ENCODE measurements at regions not wholly inside any gene's neighbourhood (a gene's known extent, or its start where the extent isn't known, plus 50 kb on each side); places are given as distances from the start of the nearest gene placed in this dataset.
"Not testable (repeated sequence)": the region's sequence is repeated elsewhere in the genome, so short reads cannot be mapped to it uniquely, and the experiment has no call there.

- no peak for DNase-seq
Measured at GRCh38 chr9:86645303-86645702, 291.1 kb upstream of the TUT7 start.

- DNase-seq, result no peak
Measured at GRCh38 chr9:86644675-86645034, 290.4 kb upstream of the TUT7 start.

GRCh38 chr9:86643946-86644674 lies 289.9 kb upstream of the TUT7 start:
- no peak for DNase-seq

GRCh38 chr9:86642721-86643120 lies 288.5 kb upstream of the TUT7 start:
- DNase-seq, result no peak

GRCh38 chr9:86641970-86642369 lies 287.8 kb upstream of the TUT7 start:
- no peak for DNase-seq

- DNase-seq, result no peak
Measured at GRCh38 chr9:86639899-86640379, 285.7 kb upstream of the TUT7 start.

- no peak for DNase-seq
Measured at GRCh38 chr9:86639287-86639686, 285.1 kb upstream of the TUT7 start.

- DNase-seq, result no peak
Measured at GRCh38 chr9:86638109-86638508, 283.9 kb upstream of the TUT7 start.

- no peak for DNase-seq
Measured at GRCh38 chr9:86637515-86637914, 283.3 kb upstream of the TUT7 start.

GRCh38 chr9:86636519-86636918 lies 282.3 kb upstream of the TUT7 start:
- no peak for DNase-seq

GRCh38 chr9:86636038-86636437 lies 281.8 kb upstream of the TUT7 start:
- no peak for DNase-seq

- DNase-seq, result no peak
Measured at GRCh38 chr9:86634501-86634900, 280.3 kb upstream of the TUT7 start.

- DNase-seq, result no peak
Measured at GRCh38 chr9:86633945-86634344, 279.7 kb upstream of the TUT7 start.

- DNase-seq, result no peak
Measured at GRCh38 chr9:86632537-86632936, 278.3 kb upstream of the TUT7 start.

GRCh38 chr9:86629530-86629929 lies 275.3 kb upstream of the TUT7 start:
- no peak for DNase-seq

GRCh38 chr9:86626802-86627201 lies 272.6 kb upstream of the TUT7 start:
- no peak for DNase-seq

GRCh38 chr9:86624630-86625029 lies 270.4 kb upstream of the TUT7 start:
- DNase-seq, result no peak

- DNase-seq, result no peak
Measured at GRCh38 chr9:86614871-86615849, 260.9 kb upstream of the TUT7 start.

- no peak for DNase-seq
Measured at GRCh38 chr9:86613943-86614342, 259.7 kb upstream of the TUT7 start.

- DNase-seq, result not testable (repeated sequence)
Measured at GRCh38 chr9:86611534-86611933, 257.3 kb upstream of the TUT7 start.

- DNase-seq, result no peak
Measured at GRCh38 chr9:86605303-86605702, 251.1 kb upstream of the TUT7 start.

- no peak for DNase-seq
Measured at GRCh38 chr9:86604741-86605140, 250.5 kb upstream of the TUT7 start.

GRCh38 chr9:86602715-86603114 lies 248.5 kb upstream of the TUT7 start:
- no peak for DNase-seq

GRCh38 chr9:86601697-86602096 lies 247.5 kb upstream of the TUT7 start:
- no peak for DNase-seq
